GM23338 (cell line): ENCODE measurements at regions not wholly inside any gene's neighbourhood (a gene's known extent, or its start where the extent isn't known, plus 50 kb on each side); places are given as distances from the start of the nearest gene placed in this dataset.

Experiments used
- CREB1 ChIP-seq: fragments of 250-450 bp; sonication (Bioruptor Pico); IDR thresholded peaks from 2 replicates; pipeline ENCODE4 v1.5.0; 2020; ENCODE audit warnings: low read depth, mild to moderate bottlenecking, moderate library complexity
- EZH2 ChIP-seq: fragments of 200-600 bp; sonication (generic); IDR thresholded peaks from one replicate; pipeline ENCODE4 v1.8.0; 2017; ENCODE audit warnings: antibody characterized with exemption, mild to moderate bottlenecking, low read depth; ENCODE audit not compliant: unreplicated experiment
- EZH2phosphoT487 ChIP-seq: fragments of 200-600 bp; sonication (generic); IDR thresholded peaks from one replicate; pipeline ENCODE4 v1.8.1; 2018; ENCODE audit warnings: antibody characterized with exemption; ENCODE audit not compliant: unreplicated experiment
- NANOG ChIP-seq: IDR thresholded peaks from 2 replicates; pipeline ENCODE4 v1.6.1; 2016; ENCODE audit warnings: antibody characterized with exemption, borderline replicate concordance
- POLR2AphosphoS5 ChIP-seq: IDR thresholded peaks from 2 replicates; pipeline ENCODE4 v1.6.1; 2016; ENCODE audit warnings: antibody characterized with exemption, low read depth
- ZNF114 ChIP-seq: fragments of 250-450 bp; sonication (Bioruptor Pico); IDR thresholded peaks from 2 replicates; pipeline ENCODE4 v1.5.0; 2020; ENCODE audit warnings: mild to moderate bottlenecking, moderate library complexity
- ZNF331 ChIP-seq: fragments of 250-450 bp; sonication (Bioruptor Pico); IDR thresholded peaks from 2 replicates; pipeline ENCODE4 v1.5.0; 2020; ENCODE audit warnings: low read depth, mild to moderate bottlenecking, moderate library complexity
- TF ChIP-seq, protein P1 (sequence below), 2 experiments: fragments of 200-600 bp in 1 of 2; sonication (generic) in 1 of 2; conservative IDR thresholded peaks; 2 replicates each; pipeline versions ENCODE4 v1.5.1 to v1.6.1; 2016 to 2017; ENCODE audit warnings: antibody characterized with exemption in 2 of 2, low read depth in 2 of 2, mild to moderate bottlenecking in 2 of 2, moderate library complexity in 1 of 2
- TF ChIP-seq, protein P2 (sequence below): IDR thresholded peaks from one replicate; pipeline ENCODE4 v1.6.1; 2018; ENCODE audit warnings: antibody characterized with exemption; ENCODE audit not compliant: unreplicated experiment
- TF ChIP-seq, protein P3 (sequence below): fragments of 250-450 bp; sonication (Bioruptor Pico); IDR thresholded peaks from 2 replicates; pipeline ENCODE4 v1.5.0; 2020; ENCODE audit warnings: mild to moderate bottlenecking, moderate library complexity

DNA sequence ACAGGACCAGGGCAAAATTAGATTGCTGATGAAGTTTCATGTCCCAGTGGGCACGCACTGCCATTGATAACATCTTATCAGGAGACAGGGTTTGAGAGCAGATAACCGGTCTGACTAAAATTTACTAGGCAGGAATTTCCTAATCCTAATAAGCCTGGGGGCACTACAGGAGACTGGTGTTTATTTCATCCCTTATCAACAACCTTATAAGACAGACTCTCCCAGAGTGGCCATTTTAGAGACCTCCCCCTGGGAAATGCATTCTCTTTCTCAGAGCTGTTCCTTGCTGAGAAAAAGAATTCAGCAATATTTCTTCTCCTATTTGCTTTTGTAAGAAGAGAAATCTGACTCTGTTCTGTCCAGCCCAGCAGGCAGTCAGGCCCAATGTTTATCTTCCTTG lies 423.4 kb upstream of the IMPG1 start:
- TF ChIP-seq, protein P1, sequence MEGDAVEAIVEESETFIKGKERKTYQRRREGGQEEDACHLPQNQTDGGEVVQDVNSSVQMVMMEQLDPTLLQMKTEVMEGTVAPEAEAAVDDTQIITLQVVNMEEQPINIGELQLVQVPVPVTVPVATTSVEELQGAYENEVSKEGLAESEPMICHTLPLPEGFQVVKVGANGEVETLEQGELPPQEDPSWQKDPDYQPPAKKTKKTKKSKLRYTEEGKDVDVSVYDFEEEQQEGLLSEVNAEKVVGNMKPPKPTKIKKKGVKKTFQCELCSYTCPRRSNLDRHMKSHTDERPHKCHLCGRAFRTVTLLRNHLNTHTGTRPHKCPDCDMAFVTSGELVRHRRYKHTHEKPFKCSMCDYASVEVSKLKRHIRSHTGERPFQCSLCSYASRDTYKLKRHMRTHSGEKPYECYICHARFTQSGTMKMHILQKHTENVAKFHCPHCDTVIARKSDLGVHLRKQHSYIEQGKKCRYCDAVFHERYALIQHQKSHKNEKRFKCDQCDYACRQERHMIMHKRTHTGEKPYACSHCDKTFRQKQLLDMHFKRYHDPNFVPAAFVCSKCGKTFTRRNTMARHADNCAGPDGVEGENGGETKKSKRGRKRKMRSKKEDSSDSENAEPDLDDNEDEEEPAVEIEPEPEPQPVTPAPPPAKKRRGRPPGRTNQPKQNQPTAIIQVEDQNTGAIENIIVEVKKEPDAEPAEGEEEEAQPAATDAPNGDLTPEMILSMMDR (conservative IDR thresholded peaks at IDR 0.05; ENCODE audit: low read depth in 2 of 2), result no peak
- TF ChIP-seq EZH2 (no peak), EZH2phosphoT487 (no peak), ZNF114 (CRISPR knock-in tag) (no peak), ZNF331 (CRISPR knock-in tag) (no peak), CREB1 (CRISPR knock-in tag) (no peak), POLR2AphosphoS5 (no peak), NANOG (no peak)
- TF ChIP-seq, protein P2, sequence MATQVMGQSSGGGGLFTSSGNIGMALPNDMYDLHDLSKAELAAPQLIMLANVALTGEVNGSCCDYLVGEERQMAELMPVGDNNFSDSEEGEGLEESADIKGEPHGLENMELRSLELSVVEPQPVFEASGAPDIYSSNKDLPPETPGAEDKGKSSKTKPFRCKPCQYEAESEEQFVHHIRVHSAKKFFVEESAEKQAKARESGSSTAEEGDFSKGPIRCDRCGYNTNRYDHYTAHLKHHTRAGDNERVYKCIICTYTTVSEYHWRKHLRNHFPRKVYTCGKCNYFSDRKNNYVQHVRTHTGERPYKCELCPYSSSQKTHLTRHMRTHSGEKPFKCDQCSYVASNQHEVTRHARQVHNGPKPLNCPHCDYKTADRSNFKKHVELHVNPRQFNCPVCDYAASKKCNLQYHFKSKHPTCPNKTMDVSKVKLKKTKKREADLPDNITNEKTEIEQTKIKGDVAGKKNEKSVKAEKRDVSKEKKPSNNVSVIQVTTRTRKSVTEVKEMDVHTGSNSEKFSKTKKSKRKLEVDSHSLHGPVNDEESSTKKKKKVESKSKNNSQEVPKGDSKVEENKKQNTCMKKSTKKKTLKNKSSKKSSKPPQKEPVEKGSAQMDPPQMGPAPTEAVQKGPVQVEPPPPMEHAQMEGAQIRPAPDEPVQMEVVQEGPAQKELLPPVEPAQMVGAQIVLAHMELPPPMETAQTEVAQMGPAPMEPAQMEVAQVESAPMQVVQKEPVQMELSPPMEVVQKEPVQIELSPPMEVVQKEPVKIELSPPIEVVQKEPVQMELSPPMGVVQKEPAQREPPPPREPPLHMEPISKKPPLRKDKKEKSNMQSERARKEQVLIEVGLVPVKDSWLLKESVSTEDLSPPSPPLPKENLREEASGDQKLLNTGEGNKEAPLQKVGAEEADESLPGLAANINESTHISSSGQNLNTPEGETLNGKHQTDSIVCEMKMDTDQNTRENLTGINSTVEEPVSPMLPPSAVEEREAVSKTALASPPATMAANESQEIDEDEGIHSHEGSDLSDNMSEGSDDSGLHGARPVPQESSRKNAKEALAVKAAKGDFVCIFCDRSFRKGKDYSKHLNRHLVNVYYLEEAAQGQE, result no peak
- TF ChIP-seq, protein P3, sequence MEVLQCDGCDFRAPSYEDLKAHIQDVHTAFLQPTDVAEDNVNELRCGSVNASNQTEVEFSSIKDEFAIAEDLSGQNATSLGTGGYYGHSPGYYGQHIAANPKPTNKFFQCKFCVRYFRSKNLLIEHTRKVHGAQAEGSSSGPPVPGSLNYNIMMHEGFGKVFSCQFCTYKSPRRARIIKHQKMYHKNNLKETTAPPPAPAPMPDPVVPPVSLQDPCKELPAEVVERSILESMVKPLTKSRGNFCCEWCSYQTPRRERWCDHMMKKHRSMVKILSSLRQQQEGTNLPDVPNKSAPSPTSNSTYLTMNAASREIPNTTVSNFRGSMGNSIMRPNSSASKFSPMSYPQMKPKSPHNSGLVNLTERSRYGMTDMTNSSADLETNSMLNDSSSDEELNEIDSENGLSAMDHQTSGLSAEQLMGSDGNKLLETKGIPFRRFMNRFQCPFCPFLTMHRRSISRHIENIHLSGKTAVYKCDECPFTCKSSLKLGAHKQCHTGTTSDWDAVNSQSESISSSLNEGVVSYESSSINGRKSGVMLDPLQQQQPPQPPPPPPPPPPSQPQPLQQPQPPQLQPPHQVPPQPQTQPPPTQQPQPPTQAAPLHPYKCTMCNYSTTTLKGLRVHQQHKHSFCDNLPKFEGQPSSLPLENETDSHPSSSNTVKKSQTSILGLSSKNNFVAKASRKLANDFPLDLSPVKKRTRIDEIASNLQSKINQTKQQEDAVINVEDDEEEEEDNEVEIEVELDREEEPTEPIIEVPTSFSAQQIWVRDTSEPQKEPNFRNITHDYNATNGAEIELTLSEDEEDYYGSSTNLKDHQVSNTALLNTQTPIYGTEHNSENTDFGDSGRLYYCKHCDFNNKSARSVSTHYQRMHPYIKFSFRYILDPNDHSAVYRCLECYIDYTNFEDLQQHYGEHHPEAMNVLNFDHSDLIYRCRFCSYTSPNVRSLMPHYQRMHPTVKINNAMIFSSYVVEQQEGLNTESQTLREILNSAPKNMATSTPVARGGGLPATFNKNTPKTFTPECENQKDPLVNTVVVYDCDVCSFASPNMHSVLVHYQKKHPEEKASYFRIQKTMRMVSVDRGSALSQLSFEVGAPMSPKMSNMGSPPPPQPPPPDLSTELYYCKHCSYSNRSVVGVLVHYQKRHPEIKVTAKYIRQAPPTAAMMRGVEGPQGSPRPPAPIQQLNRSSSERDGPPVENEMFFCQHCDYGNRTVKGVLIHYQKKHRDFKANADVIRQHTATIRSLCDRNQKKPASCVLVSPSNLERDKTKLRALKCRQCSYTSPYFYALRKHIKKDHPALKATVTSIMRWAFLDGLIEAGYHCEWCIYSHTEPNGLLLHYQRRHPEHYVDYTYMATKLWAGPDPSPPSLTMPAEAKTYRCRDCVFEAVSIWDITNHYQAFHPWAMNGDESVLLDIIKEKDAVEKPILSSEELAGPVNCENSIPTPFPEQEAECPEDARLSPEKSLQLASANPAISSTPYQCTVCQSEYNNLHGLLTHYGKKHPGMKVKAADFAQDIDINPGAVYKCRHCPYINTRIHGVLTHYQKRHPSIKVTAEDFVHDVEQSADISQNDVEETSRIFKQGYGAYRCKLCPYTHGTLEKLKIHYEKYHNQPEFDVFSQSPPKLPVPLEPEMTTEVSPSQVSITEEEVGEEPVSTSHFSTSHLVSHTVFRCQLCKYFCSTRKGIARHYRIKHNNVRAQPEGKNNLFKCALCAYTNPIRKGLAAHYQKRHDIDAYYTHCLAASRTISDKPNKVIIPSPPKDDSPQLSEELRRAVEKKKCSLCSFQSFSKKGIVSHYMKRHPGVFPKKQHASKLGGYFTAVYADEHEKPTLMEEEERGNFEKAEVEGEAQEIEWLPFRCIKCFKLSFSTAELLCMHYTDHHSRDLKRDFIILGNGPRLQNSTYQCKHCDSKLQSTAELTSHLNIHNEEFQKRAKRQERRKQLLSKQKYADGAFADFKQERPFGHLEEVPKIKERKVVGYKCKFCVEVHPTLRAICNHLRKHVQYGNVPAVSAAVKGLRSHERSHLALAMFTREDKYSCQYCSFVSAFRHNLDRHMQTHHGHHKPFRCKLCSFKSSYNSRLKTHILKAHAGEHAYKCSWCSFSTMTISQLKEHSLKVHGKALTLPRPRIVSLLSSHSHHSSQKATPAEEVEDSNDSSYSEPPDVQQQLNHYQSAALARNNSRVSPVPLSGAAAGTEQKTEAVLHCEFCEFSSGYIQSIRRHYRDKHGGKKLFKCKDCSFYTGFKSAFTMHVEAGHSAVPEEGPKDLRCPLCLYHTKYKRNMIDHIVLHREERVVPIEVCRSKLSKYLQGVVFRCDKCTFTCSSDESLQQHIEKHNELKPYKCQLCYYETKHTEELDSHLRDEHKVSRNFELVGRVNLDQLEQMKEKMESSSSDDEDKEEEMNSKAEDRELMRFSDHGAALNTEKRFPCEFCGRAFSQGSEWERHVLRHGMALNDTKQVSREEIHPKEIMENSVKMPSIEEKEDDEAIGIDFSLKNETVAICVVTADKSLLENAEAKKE (CRISPR knock-in tag), result no peak
